ENCODE measurements at regions not wholly inside any gene's neighbourhood (a gene's known extent, or its start where the extent isn't known, plus 50 kb on each side); places are given as distances from the start of the nearest gene placed in this dataset.

DNA sequence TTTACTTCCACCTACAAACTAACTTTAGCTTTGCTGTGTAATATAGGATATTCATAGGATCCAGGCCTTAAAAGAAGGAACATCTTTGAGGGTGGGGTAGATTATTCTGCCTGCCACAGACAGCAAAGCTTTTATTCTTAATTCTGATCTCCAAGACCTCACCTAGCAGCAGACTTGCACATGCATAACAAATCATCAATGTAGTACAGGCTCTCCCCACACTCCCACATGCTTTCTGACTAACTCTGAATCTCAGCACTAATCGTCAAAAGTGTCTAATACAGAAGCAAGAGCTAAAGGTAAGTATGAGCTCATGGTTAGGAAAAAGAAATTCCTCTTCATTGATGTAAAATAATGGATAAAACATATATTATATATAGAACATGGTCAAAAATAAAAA is 1468.5 kb upstream of the B3GALT2 start:
- ChIA-PET CTCF (interaction anchor here in 1 of 2 donors (0.7 kb wide), 1 partner anchor 11 kb away, joined by 3 read pairs; no protein-coding TSS in a partner anchor), POLR2A (no interaction called here)
- Histone ChIP-seq H3K4me1 (ENCODE audit: control insufficient read depth in 1 of 2, extremely low read depth in 1 of 2, insufficient read depth in 2 of 2, low read length in 2 of 2) (no peaks in the 10 kb centered on the region), H3K27ac (ENCODE audit: low read length) (no peak overlapping the region), H3K27me3 (replicated peaks in 1 of 2; ENCODE audit: control insufficient read depth in 2 of 2, extremely low read depth in 1 of 2, insufficient read depth in 2 of 2, low read length in 1 of 2) (no peaks in the 10 kb centered on the region), H3K36me3 (ENCODE audit: control insufficient read depth in 2 of 2, extremely low read depth in 1 of 2, insufficient read depth in 1 of 2, low read length in 1 of 2) (no peaks in the 10 kb centered on the region), H3K4me3 (ENCODE audit: control insufficient read depth in 1 of 2, extremely low read depth in 1 of 2, low read length in 1 of 2) (no peak overlapping the region), H3K9me3 (no peaks in the 10 kb centered on the region)
- Mint-ChIP-seq H3K27me3 (no peaks in the 10 kb centered on the region), H3K27ac (no peak overlapping the region), H3K9me3 (no peaks in the 10 kb centered on the region), H3K4me1 (no peaks in the 10 kb centered on the region), H3K4me3 (no peak overlapping the region), H3K36me3 (no peaks in the 10 kb centered on the region)
- no CpG with 5 or more reads among the region's 1 CpG for WGBS (ENCODE audit: insufficient coverage)
- ATAC-seq (replicated peaks in 1 of 4) (no peak), DNase-seq (no peak)

DNA sequence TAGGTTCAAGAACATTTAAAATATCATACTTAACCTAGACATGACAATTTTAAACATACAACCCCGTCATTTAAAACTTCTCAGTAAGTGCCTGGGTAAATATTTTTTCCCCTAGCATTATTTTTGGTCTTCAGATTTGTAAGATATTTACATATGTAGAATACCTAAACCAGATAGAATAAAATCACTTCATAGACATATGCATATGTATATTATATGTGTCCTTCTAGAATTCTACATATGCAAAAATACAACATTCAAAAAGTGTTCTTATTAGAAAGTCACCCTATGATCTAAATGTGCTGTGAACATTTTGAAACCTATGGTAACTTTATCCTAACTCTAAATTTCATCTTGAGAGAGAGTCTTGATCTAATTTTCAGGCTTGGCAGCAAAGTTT is 1467.0 kb upstream of the B3GALT2 start:
- no peaks in the 10 kb centered on the region for H3K27me3 Mint-ChIP-seq
- Histone ChIP-seq H3K27me3 (replicated peaks in 1 of 2; ENCODE audit: control insufficient read depth in 2 of 2, extremely low read depth in 1 of 2, insufficient read depth in 2 of 2, low read length in 1 of 2) (no peaks in the 10 kb centered on the region), H3K36me3 (ENCODE audit: control insufficient read depth in 2 of 2, extremely low read depth in 1 of 2, insufficient read depth in 1 of 2, low read length in 1 of 2) (no peaks in the 10 kb centered on the region), H3K27ac (ENCODE audit: low read length) (no peak overlapping the region), H3K9me3 (no peaks in the 10 kb centered on the region), H3K4me3 (ENCODE audit: control insufficient read depth in 1 of 2, extremely low read depth in 1 of 2, low read length in 1 of 2) (no peak overlapping the region), H3K4me1 (ENCODE audit: control insufficient read depth in 1 of 2, extremely low read depth in 1 of 2, insufficient read depth in 2 of 2, low read length in 2 of 2) (no peaks in the 10 kb centered on the region)
- H3K4me3 Mint-ChIP-seq: no peak overlapping the region
- POLR2A ChIA-PET: no interaction called here
- no peak for ATAC-seq (replicated peaks in 1 of 4)
- H3K4me1 Mint-ChIP-seq: no peaks in the 10 kb centered on the region
- H3K27ac Mint-ChIP-seq: no peak overlapping the region
- CTCF ChIA-PET: no interaction called here
- no peak for DNase-seq
- no CpG with 5 or more reads among the region's 1 CpG for WGBS (ENCODE audit: insufficient coverage)
- H3K9me3 Mint-ChIP-seq: no peaks in the 10 kb centered on the region
- no peaks in the 10 kb centered on the region for H3K36me3 Mint-ChIP-seq

DNA sequence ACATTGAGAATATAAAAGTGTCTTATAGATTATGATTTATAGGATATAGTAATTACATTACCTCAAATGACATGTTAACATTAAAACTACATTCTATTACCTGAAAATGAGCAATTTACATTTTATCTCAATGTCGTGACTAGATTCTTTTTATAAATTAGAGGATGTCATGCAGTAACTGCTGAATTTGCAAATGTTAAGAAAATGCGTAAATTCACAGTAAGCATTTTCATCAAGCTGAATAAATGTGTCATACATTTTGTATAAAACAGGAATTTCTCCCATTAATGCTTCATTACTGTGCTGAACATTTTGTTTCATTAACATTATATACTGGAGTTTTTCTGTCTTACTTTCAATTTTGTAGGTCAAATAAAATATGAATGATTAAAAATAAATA is 1460.7 kb upstream of the B3GALT2 start:
- DNase-seq (no peak), ATAC-seq (replicated peaks in 1 of 4) (no peak)
- CTCF ChIA-PET: no interaction called here
- H3K27me3 Mint-ChIP-seq: no peaks in the 10 kb centered on the region
- no peaks in the 10 kb centered on the region for H3K4me1 Mint-ChIP-seq
- H3K36me3 Mint-ChIP-seq: no peaks in the 10 kb centered on the region
- no CpG with 5 or more reads among the region's 2 CpGs for WGBS (ENCODE audit: insufficient coverage)
- no peak overlapping the region for H3K4me3 ChIP-seq (ENCODE audit: control insufficient read depth in 1 of 2, extremely low read depth in 1 of 2, low read length in 1 of 2)
- no peaks in the 10 kb centered on the region for H3K36me3 ChIP-seq (ENCODE audit: control insufficient read depth in 2 of 2, extremely low read depth in 1 of 2, insufficient read depth in 1 of 2, low read length in 1 of 2)
- H3K27ac ChIP-seq (ENCODE audit: low read length): no peak overlapping the region
- POLR2A ChIA-PET: no interaction called here
- H3K27me3 ChIP-seq (replicated peaks in 1 of 2; ENCODE audit: control insufficient read depth in 2 of 2, extremely low read depth in 1 of 2, insufficient read depth in 2 of 2, low read length in 1 of 2): no peaks in the 10 kb centered on the region
- H3K4me3 Mint-ChIP-seq: no peak overlapping the region
- no peaks in the 10 kb centered on the region for H3K4me1 ChIP-seq (ENCODE audit: control insufficient read depth in 1 of 2, extremely low read depth in 1 of 2, insufficient read depth in 2 of 2, low read length in 2 of 2)
- H3K9me3 ChIP-seq: no peaks in the 10 kb centered on the region
- H3K9me3 Mint-ChIP-seq: no peaks in the 10 kb centered on the region
- no peak overlapping the region for H3K27ac Mint-ChIP-seq

DNA sequence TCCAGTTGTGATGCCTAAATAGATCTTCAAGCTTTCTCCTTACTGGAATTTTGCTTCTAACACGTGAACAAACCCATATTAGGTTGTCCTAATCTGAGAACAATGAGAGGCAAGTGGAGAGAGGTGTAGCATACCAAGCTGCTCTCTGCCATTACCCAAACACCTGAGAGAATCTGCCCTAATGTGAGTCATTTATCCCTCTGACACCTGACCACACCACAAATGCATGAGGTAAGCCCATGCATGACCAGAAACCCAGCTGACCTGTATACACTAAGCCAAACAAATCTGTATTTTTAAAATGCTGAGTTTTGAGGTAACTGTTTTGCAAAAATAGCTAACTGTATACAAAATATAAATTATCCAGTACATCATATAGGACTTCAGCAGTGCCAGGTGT is 1458.1 kb upstream of the B3GALT2 start:
- H3K27me3 Mint-ChIP-seq: no peaks in the 10 kb centered on the region
- ChIA-PET CTCF (interaction anchor here in 1 of 2 donors (0.6 kb wide), 1 partner anchor 11 kb away, joined by 3 read pairs; no protein-coding TSS in a partner anchor), POLR2A (no interaction called here)
- no CpG with 5 or more reads among the region's 1 CpG for WGBS (ENCODE audit: insufficient coverage)
- no peaks in the 10 kb centered on the region for H3K36me3 Mint-ChIP-seq
- ATAC-seq (replicated peaks in 1 of 4) (no peak), DNase-seq (no peak)
- H3K9me3 Mint-ChIP-seq: peaks cover 6 to 8% (median 6%) of the 10 kb centered on the region in 3 donors
- H3K27me3 ChIP-seq (replicated peaks in 1 of 2; ENCODE audit: control insufficient read depth in 2 of 2, extremely low read depth in 1 of 2, insufficient read depth in 2 of 2, low read length in 1 of 2): no peaks in the 10 kb centered on the region
- no peak overlapping the region for H3K4me3 ChIP-seq (ENCODE audit: control insufficient read depth in 1 of 2, extremely low read depth in 1 of 2, low read length in 1 of 2)
- H3K4me3 Mint-ChIP-seq: no peak overlapping the region
- H3K27ac ChIP-seq (ENCODE audit: low read length): no peak overlapping the region
- H3K4me1 ChIP-seq (ENCODE audit: control insufficient read depth in 1 of 2, extremely low read depth in 1 of 2, insufficient read depth in 2 of 2, low read length in 2 of 2): no peaks in the 10 kb centered on the region
- H3K4me1 Mint-ChIP-seq: no peaks in the 10 kb centered on the region
- H3K9me3 ChIP-seq: no peaks in the 10 kb centered on the region
- H3K36me3 ChIP-seq (ENCODE audit: control insufficient read depth in 2 of 2, extremely low read depth in 1 of 2, insufficient read depth in 1 of 2, low read length in 1 of 2): no peaks in the 10 kb centered on the region
- no peak overlapping the region for H3K27ac Mint-ChIP-seq

DNA sequence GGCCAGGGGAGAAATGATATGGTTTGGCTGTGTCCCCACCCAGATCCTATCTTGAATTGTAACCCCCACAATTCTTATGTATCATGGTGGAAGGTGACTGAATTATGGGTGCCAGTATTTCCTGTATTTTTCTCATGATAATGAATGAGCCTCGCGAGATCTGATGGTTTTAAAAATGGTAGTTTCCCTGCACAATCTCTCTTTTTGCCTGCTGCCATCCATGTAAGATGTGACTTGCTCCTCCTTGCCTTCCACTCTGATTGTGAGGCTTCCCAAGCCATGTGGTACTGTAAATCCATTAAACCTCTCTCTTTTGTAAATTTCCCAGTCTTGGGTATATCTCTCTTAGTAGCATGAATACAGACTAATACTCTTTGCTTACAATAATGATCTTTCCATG is 1453.9 kb upstream of the B3GALT2 start:
- no peaks in the 10 kb centered on the region for H3K36me3 ChIP-seq (ENCODE audit: control insufficient read depth in 2 of 2, extremely low read depth in 1 of 2, insufficient read depth in 1 of 2, low read length in 1 of 2)
- CTCF ChIA-PET: no interaction called here
- no peaks in the 10 kb centered on the region for H3K27me3 ChIP-seq (replicated peaks in 1 of 2; ENCODE audit: control insufficient read depth in 2 of 2, extremely low read depth in 1 of 2, insufficient read depth in 2 of 2, low read length in 1 of 2)
- no peaks in the 10 kb centered on the region for H3K4me1 ChIP-seq (ENCODE audit: control insufficient read depth in 1 of 2, extremely low read depth in 1 of 2, insufficient read depth in 2 of 2, low read length in 2 of 2)
- H3K9me3 ChIP-seq: no peaks in the 10 kb centered on the region
- no peaks in the 10 kb centered on the region for H3K36me3 Mint-ChIP-seq
- H3K27me3 Mint-ChIP-seq: peaks cover 0 to 3% of the 10 kb centered on the region in 2 donors
- H3K4me3 ChIP-seq (ENCODE audit: control insufficient read depth in 1 of 2, extremely low read depth in 1 of 2, low read length in 1 of 2): no peak overlapping the region
- no CpG with 5 or more reads among the region's 2 CpGs for WGBS (ENCODE audit: insufficient coverage)
- H3K4me1 Mint-ChIP-seq: no peaks in the 10 kb centered on the region
- peaks cover 6 to 17% (median 6%) of the 10 kb centered on the region in 3 donors for H3K9me3 Mint-ChIP-seq
- no peak overlapping the region for H3K27ac ChIP-seq (ENCODE audit: low read length)
- H3K27ac Mint-ChIP-seq: no peak overlapping the region
- no peak for DNase-seq
- ATAC-seq (replicated peaks in 1 of 4): no peak
- H3K4me3 Mint-ChIP-seq: no peak overlapping the region
- POLR2A ChIA-PET: no interaction called here

DNA sequence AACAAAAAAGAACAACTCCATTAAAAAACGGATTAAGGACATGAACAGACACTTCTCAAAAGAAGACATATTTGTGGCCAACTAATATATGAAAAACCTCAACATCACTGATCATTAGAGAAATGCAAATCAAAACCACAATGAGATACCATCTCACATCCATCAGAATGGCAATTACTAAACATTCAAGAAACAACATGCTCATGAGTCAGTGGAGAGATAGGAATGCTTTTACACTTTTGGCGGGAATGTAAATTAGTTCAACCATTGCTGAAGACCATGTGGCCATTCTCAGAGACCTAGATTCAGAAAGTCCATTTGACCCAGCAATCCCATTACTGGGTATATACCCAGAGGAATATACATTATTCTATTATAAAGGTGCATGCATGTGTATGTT is 1442.6 kb upstream of the B3GALT2 start:
- Histone ChIP-seq H3K9me3 (no peaks in the 10 kb centered on the region), H3K27ac (ENCODE audit: low read length) (no peak overlapping the region), H3K36me3 (ENCODE audit: control insufficient read depth in 2 of 2, extremely low read depth in 1 of 2, insufficient read depth in 1 of 2, low read length in 1 of 2) (no peaks in the 10 kb centered on the region), H3K27me3 (replicated peaks in 1 of 2; ENCODE audit: control insufficient read depth in 2 of 2, extremely low read depth in 1 of 2, insufficient read depth in 2 of 2, low read length in 1 of 2) (no peaks in the 10 kb centered on the region), H3K4me3 (ENCODE audit: control insufficient read depth in 1 of 2, extremely low read depth in 1 of 2, low read length in 1 of 2) (no peak overlapping the region), H3K4me1 (ENCODE audit: control insufficient read depth in 1 of 2, extremely low read depth in 1 of 2, insufficient read depth in 2 of 2, low read length in 2 of 2) (no peaks in the 10 kb centered on the region)
- DNase-seq (no peak), ATAC-seq (replicated peaks in 1 of 4) (no peak)
- Mint-ChIP-seq H3K27me3 (no peaks in the 10 kb centered on the region), H3K36me3 (no peaks in the 10 kb centered on the region), H3K4me3 (no peak overlapping the region), H3K4me1 (no peaks in the 10 kb centered on the region), H3K9me3 (peaks cover 0 to 4% (median 0%) of the 10 kb centered on the region in 3 donors), H3K27ac (no peak overlapping the region)
- ChIA-PET CTCF (no interaction called here), POLR2A (no interaction called here)
- no CpG with 5 or more reads among the region's 2 CpGs for WGBS (ENCODE audit: insufficient coverage)

DNA sequence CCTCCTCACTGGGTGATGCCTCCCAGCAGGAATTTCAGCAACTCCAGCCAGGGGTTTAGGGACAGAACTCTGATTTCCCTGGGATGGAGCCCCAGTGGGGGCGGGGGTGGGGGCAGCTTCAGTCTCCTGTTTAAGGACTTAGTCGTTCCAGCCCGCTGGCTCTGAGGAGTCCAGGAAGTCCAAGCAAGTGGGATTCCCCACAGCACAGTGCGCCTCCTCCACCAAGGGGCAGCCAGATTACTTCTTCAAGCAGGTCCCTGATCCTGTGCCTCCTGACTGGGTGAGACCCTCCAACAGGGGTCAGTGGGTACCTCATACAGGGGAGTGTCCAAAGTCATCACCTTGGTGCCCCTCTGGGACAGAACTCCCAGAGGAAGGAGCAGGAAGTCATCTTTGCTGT is 1438.4 kb upstream of the B3GALT2 start:
- H3K27ac ChIP-seq (ENCODE audit: low read length): no peak overlapping the region
- ChIA-PET CTCF (no interaction called here), POLR2A (no interaction called here)
- 88% methylated on average over 4 of the region's 4 CpGs for WGBS (ENCODE audit: insufficient coverage)
- Mint-ChIP-seq H3K9me3 (peaks cover 0 to 4% (median 0%) of the 10 kb centered on the region in 3 donors), H3K27ac (no peak overlapping the region), H3K4me1 (no peaks in the 10 kb centered on the region), H3K36me3 (no peaks in the 10 kb centered on the region), H3K27me3 (no peaks in the 10 kb centered on the region), H3K4me3 (no peak overlapping the region)
- no peaks in the 10 kb centered on the region for H3K4me1 ChIP-seq (ENCODE audit: control insufficient read depth in 1 of 2, extremely low read depth in 1 of 2, insufficient read depth in 2 of 2, low read length in 2 of 2)
- no peaks in the 10 kb centered on the region for H3K36me3 ChIP-seq (ENCODE audit: control insufficient read depth in 2 of 2, extremely low read depth in 1 of 2, insufficient read depth in 1 of 2, low read length in 1 of 2)
- no peak overlapping the region for H3K4me3 ChIP-seq (ENCODE audit: control insufficient read depth in 1 of 2, extremely low read depth in 1 of 2, low read length in 1 of 2)
- no peaks in the 10 kb centered on the region for H3K27me3 ChIP-seq (replicated peaks in 1 of 2; ENCODE audit: control insufficient read depth in 2 of 2, extremely low read depth in 1 of 2, insufficient read depth in 2 of 2, low read length in 1 of 2)
- no peak for ATAC-seq (replicated peaks in 1 of 4)
- DNase-seq: no peak
- no peaks in the 10 kb centered on the region for H3K9me3 ChIP-seq

Data from T-cell (primary cell).